Tibial nerve (tissue), 4 donors: ENCODE measurements at regions not wholly inside any gene's neighbourhood (a gene's known extent, or its start where the extent isn't known, plus 50 kb on each side); places are given as distances from the start of the nearest gene placed in this dataset.
"Not testable (repeated sequence)": the region's sequence is repeated elsewhere in the genome, so short reads cannot be mapped to it uniquely, and the experiment has no call there.

Experiments used
- DNase-seq, 2 donors: peaks; one replicate each; pipeline ENCODE4 v3.0.0-alpha.2; 2019; ENCODE audit warnings: low spot score in 2 of 2
- H3K27ac ChIP-seq, 4 donors: fragments of 200-600 bp; sonication (generic) in 3 of 4; one replicate each; pipeline ENCODE4 v1.5.1; 2017 to 2019; ENCODE audit warnings: mild to moderate bottlenecking in 1 of 4
- H3K27me3 ChIP-seq, 2 donors: fragments of 200-600 bp; sonication (generic) in 1 of 2; one replicate each; pipeline versions ENCODE4 v1.5.1 to v1.6.0; 2017 to 2019
- H3K36me3 ChIP-seq, 3 donors: fragments of 200-600 bp; sonication (generic); one replicate each; pipeline ENCODE4 v1.5.1; 2018 to 2019
- H3K4me1 ChIP-seq, 4 donors: fragments of 200-600 bp; sonication (generic) in 3 of 4; one replicate each; pipeline ENCODE4 v1.5.1; 2017 to 2019
- H3K4me3 ChIP-seq, 4 donors: fragments of 200-600 bp; sonication (generic) in 3 of 4; one replicate each; pipeline ENCODE4 v1.5.1; 2017 to 2019; ENCODE audit warnings: mild to moderate bottlenecking in 1 of 4, moderate library complexity in 1 of 4
- H3K9me3 ChIP-seq, 4 donors: fragments of 200-600 bp; sonication (generic) in 3 of 4; one replicate each; pipeline ENCODE4 v1.5.1; 2017 to 2019
- CTCF ChIP-seq, 5 experiments: fragments of 200-600 bp in 3 of 5; fragments of 450-650 bp in 2 of 5; sonication (generic) in 3 of 5; IDR thresholded peaks; one replicate each; pipeline ENCODE4 v1.5.1; 2016 to 2019; ENCODE audit warnings: antibody characterized with exemption in 5 of 5, mild to moderate bottlenecking in 3 of 5, moderate library complexity in 2 of 5
- EP300 ChIP-seq, 2 donors: sonication (generic); formaldehyde crosslinking; IDR thresholded peaks; one replicate each; pipeline ENCODE4 v1.6.1; 2017; ENCODE audit warnings: antibody characterized with exemption in 2 of 2, mild to moderate bottlenecking in 1 of 2
- POLR2A ChIP-seq, 2 donors: fragments of 450-650 bp; IDR thresholded peaks; one replicate each; pipeline ENCODE4 v1.6.1; 2017; ENCODE audit warnings: antibody characterized with exemption in 2 of 2, mild to moderate bottlenecking in 2 of 2, moderate library complexity in 2 of 2
- WGBS, 2 donors: methylation state at CpG; one replicate each; pipeline ENCODE4 v1.1.5; 2018; 5-methylcytosine and 5-hydroxymethylcytosine counted together

- no peaks in the 10 kb centered on the region for H3K27me3 ChIP-seq
- TF ChIP-seq CTCF (IDR thresholded peaks at IDR 0.05), result no peak
- TF ChIP-seq EP300 (IDR thresholded peaks at IDR 0.05), result no peak
- TF ChIP-seq POLR2A (IDR thresholded peaks at IDR 0.05), result no peak
- no peak for DNase-seq
- no peak overlapping the region for H3K27ac ChIP-seq
- H3K4me3 ChIP-seq, result no peak overlapping the region
- H3K9me3 ChIP-seq, result peaks cover 0 to 4% (median 0%) of the 10 kb centered on the region in 4 donors
- H3K4me1 ChIP-seq, result no peaks in the 10 kb centered on the region
- WGBS, 2 donors, result 85 to 94% methylated on average over 2 of the region's 2 CpGs
- H3K36me3 ChIP-seq, result no peaks in the 10 kb centered on the region
Measured at GRCh38 chr17:6927290-6928126, 68.3 kb upstream of the ALOX12 start.

GRCh38 chr17:6928193-6928592 is 67.7 kb upstream of the ALOX12 start:
- Histone ChIP-seq H3K9me3 (peaks cover 0 to 4% (median 0%) of the 10 kb centered on the region in 4 donors), H3K36me3 (no peaks in the 10 kb centered on the region), H3K4me1 (no peaks in the 10 kb centered on the region), H3K27ac (no peak overlapping the region), H3K27me3 (no peaks in the 10 kb centered on the region), H3K4me3 (no peak overlapping the region)
- TF ChIP-seq CTCF (IDR thresholded peaks at IDR 0.05), result no peak
- TF ChIP-seq EP300 (IDR thresholded peaks at IDR 0.05), result no peak
- TF ChIP-seq POLR2A (IDR thresholded peaks at IDR 0.05), result no peak
- DNase-seq, result no peak

- Histone ChIP-seq H3K9me3 (no peaks in the 10 kb centered on the region), H3K4me1 (no peaks in the 10 kb centered on the region), H3K4me3 (no peak overlapping the region), H3K36me3 (no peaks in the 10 kb centered on the region), H3K27me3 (no peaks in the 10 kb centered on the region), H3K27ac (no peak overlapping the region)
- no peak for TF ChIP-seq CTCF (IDR thresholded peaks at IDR 0.05)
- TF ChIP-seq POLR2A (IDR thresholded peaks at IDR 0.05), result no peak
- no peak for TF ChIP-seq EP300 (IDR thresholded peaks at IDR 0.05)
- DNase-seq, result no peak
Measured at GRCh38 chr17:6930749-6931148, 65.1 kb upstream of the ALOX12 start.

GRCh38 chr17:6934544-6934943 is 61.3 kb upstream of the ALOX12 start:
- DNase-seq, H3K36me3 ChIP-seq, H3K4me1 ChIP-seq, H3K27ac ChIP-seq, H3K9me3 ChIP-seq, H3K27me3 ChIP-seq, H3K4me3 ChIP-seq: not testable (repeated sequence)
- 72 to 94% methylated on average over 2 of the region's 2 CpGs for WGBS, 2 donors

GRCh38 chr17:6936370-6937028 is 59.4 kb upstream of the ALOX12 start:
- peak overlapping the region in 3 of 4 donors; percentile 37 to 74 (median 68) for H3K27ac ChIP-seq
- no peaks in the 10 kb centered on the region for H3K27me3 ChIP-seq
- H3K4me1 ChIP-seq, result no peaks in the 10 kb centered on the region
- whole genome bisulfite sequencing, 2 donors, result 56 to 71% methylated on average over 8 of the region's 8 CpGs
- no peaks in the 10 kb centered on the region for H3K9me3 ChIP-seq
- peak overlapping the region; percentile 18 to 43 (median 31) for H3K4me3 ChIP-seq
- H3K36me3 ChIP-seq, result no peaks in the 10 kb centered on the region
- DNase-seq, result peak in 1 of 2 donors; percentile 21
- TF ChIP-seq EP300 (IDR thresholded peaks at IDR 0.05) (peak in 1 of 2 donors; percentile 44), POLR2A (IDR thresholded peaks at IDR 0.05) (peak in 1 of 2 donors; percentile 18), CTCF (IDR thresholded peaks at IDR 0.05) (peak in 1 of 5 experiments; percentile 23)
